ENCODE measurements at regions not wholly inside any gene's neighbourhood (a gene's known extent, or its start where the extent isn't known, plus 50 kb on each side); places are given as distances from the start of the nearest gene placed in this dataset.

DNA sequence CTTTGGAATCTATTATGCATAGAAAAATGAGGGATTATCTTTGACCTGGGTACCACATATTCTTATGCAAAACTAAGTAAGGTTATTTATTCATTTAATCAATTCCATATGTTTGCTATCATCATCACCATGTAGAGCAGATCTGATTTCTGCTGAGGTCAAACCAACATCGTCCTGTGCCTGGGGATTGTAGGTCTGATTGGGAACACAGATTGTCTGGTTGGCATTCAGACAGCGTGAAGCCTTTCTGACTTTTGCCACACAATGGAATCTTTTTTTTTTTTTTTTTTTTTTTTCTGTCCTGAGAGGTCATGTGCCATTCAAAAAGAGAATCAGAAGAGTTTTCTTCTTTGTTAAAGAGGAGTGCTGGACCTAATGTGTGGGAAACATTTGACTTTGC lies 142.9 kb downstream of the RAB11FIP2 start:
- in situ Hi-C loops (cut with HindIII; ENCODE audit: low sequenced_read_pairs) = no loop called here

GRCh38 chr10:117905404-117905803 lies 141.3 kb downstream of the RAB11FIP2 start:
- in situ Hi-C loops (cut with HindIII; ENCODE audit: low sequenced_read_pairs) = no loop called here

DNA sequence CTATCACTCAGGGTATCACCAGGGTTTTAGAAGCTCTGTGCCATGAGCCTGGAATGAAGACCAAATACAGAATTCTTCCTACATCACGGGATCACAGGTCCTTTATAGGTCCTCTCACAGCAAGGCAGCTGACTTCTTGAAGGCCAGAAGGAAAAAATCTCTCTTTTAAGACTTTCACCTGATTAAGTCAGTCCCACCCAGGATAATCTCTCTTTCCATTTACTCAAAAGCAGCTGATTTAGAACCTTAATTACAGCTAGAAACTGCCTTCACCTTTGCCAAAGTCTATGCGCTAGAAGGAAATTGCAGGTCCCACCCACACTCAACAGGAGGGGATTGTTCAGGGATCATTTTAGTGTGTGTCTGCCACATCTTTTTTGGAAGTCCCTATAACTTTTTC lies 135.1 kb downstream of the RAB11FIP2 start:
- in situ Hi-C loops (cut with HindIII; ENCODE audit: low sequenced_read_pairs) = no loop called here

DNA sequence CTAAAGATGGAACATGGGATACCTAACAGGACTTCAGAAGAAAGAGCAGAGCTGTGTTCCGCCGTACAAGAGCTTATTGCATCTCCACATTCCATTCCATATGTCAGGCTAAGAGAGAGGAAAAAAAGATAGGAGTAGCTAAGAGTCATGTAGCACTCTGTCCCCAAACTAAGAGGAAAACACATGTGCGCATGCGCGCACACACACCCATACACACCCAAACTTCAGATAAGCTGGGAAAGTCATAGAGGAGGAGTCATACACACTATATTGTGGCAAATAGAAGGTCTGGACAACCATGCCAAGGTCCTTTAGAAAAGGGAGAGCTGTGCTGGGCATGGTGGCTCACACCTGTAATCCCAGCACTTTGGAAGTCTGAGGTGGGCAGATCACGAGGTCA lies 132.4 kb downstream of the RAB11FIP2 start:
- in situ Hi-C loops (cut with HindIII; ENCODE audit: low sequenced_read_pairs) = no loop called here

DNA sequence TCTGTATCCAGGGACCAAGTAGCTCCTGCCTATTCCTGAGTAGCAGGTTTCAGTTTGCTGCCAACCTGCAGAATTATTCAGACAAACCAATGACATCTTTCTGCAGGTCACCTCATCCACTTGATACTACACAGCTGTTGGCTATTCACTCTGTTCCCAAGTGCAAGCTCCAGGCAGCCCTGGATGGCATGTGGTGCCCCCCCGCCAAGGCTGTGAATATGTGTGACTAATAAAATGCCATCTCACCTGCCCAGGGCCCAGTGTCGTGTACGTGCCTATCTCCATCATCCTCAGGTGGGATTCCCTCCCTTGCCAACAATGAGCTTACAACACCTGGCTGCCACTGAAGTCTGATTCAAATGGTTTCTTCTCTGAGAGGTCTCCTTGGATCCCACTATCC lies 125.8 kb downstream of the RAB11FIP2 start:
- in situ Hi-C loops (cut with HindIII; ENCODE audit: low sequenced_read_pairs) = no loop called here

DNA sequence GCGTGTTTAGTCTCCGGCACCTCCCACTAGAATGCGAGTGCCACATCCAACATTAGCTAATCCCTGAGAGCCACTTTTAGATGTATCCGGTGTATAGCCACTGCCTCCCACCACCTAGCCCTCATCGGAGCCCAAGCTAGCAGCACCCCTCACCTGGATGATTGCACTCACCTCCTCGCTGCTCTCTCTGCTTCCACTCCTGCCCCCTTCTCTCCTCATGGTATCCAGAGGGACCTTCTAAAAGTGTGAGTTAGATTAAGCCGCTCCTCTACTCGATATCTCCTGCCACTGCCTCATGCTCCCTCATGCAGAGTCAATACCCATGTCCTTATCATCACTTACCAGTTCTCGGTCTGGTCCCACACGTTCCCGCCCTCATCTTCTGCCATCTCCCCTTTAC lies 125.3 kb downstream of the RAB11FIP2 start:
- in situ Hi-C loops (cut with HindIII; ENCODE audit: low sequenced_read_pairs) = no loop called here

DNA sequence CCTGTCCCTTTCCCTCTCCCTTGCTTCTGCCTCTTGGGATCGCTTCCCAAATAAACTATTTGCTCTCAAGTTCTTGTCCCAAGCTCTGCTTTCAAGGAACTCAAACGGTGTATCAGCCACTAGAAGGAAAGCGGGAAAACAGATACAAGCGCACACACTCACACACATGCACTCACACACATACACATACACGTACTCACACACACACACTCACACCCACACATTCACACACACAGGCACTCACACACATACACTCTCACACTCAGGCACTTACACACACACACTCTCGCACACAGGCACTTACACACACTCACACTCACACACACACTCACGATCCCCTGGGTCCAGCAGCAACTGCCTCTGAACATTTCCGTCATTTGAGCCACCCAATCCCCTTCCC lies 121.9 kb downstream of the RAB11FIP2 start:
- in situ Hi-C loops (cut with HindIII; ENCODE audit: low sequenced_read_pairs) = no loop called here

GRCh38 chr10:117925369-117925768 lies 121.4 kb downstream of the RAB11FIP2 start:
- in situ Hi-C loops (cut with HindIII; ENCODE audit: low sequenced_read_pairs) = no loop called here

DNA sequence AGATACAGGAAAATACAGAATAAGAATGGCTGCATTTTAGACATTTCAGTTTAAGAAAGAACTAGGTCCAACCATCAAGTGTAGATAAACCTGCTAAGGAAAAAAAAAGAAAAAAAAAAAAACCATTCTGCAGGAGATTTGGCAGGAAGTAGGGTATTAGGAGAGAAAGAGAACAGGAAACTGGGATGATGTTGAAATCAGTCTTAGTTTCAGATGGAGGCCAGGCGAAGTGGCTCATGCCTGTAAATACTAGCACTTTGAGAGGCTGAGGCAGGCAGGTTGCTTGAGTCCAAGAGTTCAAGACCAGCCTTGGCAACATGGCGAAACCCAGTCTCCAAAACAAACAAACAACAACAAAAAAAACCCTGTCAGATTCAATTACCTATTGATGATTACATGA lies 120.2 kb downstream of the RAB11FIP2 start:
- in situ Hi-C loops (cut with HindIII; ENCODE audit: low sequenced_read_pairs) = no loop called here

GRCh38 chr10:117927332-117927731 lies 119.4 kb downstream of the RAB11FIP2 start:
- in situ Hi-C loops (cut with HindIII; ENCODE audit: low sequenced_read_pairs) = no loop called here

- in situ Hi-C loops (cut with HindIII; ENCODE audit: low sequenced_read_pairs) = no loop called here
Observed at GRCh38 chr10:117927871-117928270, 118.9 kb downstream of the RAB11FIP2 start.

- in situ Hi-C loops (cut with HindIII; ENCODE audit: low sequenced_read_pairs) = no loop called here
Observed at GRCh38 chr10:117928281-117928680, 118.5 kb downstream of the RAB11FIP2 start.

- in situ Hi-C loops (cut with HindIII; ENCODE audit: low sequenced_read_pairs) = no loop called here
Observed at GRCh38 chr10:117928741-117929140, 118.0 kb downstream of the RAB11FIP2 start.

DNA sequence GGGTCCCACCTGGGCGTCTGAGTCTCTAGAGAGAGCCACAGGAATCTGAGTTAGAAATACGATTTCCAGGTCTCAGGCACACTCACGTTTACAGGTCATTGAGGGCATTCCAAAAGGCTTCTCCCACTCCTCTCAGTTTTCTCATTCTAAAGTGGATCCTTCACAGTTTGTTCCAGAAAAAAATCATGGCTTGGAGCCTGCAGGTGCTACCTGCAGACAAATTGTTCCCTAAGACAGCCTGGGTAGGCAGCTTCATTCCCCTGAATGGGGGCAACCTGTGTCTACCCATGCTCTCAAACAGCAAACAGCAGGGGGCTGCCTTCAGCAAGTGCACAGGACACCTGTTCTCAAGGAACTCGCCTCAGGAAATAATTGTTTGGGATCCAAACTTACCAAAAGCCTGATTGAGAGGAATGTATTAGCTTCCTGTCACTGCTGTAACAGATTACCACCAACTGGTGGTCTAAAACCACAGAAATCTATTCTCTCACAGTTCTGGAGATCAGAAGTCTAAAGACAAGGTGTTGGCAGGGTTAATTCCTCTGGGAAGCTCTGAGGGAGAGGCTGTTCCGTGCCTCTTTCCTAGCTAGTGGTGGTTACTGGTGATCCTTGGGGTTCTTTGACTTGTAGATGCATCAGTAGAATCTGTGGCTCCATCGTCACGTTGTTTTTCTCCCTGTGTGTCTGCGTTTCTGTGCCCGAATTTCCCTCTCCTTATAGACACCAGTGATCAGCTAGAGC lies 117.2 kb downstream of the RAB11FIP2 start:
- in situ Hi-C loops (cut with HindIII; ENCODE audit: low sequenced_read_pairs) = no loop called here

- in situ Hi-C loops (cut with HindIII; ENCODE audit: low sequenced_read_pairs) = no loop called here
Observed at GRCh38 chr10:117931078-117931477, 115.7 kb downstream of the RAB11FIP2 start.

DNA sequence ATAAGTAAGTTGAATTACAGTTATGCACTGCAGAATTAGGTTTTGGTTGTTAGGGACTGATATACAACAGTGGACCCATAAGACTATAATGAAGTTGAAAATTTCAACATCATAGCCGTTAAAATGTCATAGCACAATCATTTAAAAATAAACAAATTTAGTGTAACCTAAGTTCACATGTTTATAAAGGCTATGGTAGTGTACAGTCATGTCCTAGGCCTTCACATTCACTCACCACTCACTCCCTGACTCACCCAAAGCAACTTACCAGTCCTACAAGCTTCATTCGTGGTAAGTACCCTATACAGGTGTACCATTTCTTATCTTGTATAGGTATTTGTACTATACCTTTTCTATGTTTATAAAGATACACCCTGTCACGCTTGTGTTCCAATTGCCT lies 113.7 kb downstream of the RAB11FIP2 start:
- in situ Hi-C loops (cut with HindIII; ENCODE audit: low sequenced_read_pairs) = no loop called here

DNA sequence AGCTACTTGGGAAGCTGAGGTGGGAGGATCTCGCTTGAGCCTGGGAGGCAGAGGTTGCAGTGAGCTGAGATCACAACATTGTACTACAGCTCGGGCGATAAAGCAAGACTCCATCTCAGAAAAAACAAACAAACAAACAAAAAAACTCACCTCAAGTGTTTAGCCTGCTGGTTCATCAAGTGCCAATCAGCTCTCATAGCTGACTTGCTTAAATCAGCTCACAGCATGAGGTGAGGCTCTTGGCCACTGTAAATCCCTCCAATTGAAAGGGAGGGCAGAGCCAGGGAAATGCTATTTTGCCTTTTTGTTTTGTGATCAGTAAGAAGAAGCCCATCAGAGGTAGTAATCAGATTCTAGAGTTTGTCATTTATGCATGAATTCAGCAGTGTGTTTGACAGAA lies 112.3 kb downstream of the RAB11FIP2 start:
- in situ Hi-C loops (cut with HindIII; ENCODE audit: low sequenced_read_pairs) = no loop called here

DNA sequence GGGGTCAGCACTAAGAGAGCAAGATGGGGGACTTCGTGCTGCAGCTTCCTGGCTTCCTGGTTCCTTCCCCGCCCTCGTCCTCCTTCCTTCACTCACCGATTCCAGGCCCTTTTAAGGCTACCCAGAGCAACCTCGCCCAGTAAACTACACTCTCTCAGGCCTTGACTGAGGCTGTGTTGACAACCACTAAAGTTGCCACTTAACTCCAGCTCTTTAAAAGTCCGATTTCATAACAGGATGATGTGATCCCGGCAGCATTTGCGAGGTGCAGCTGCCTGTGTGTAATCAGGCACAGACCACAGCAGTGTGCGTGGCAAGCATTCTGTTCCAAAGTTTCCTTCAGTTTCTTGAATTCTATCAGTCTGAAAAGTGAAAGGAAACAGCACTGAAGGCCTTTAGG lies 110.6 kb downstream of the RAB11FIP2 start:
- in situ Hi-C loops (cut with HindIII; ENCODE audit: low sequenced_read_pairs) = no loop called here

DNA sequence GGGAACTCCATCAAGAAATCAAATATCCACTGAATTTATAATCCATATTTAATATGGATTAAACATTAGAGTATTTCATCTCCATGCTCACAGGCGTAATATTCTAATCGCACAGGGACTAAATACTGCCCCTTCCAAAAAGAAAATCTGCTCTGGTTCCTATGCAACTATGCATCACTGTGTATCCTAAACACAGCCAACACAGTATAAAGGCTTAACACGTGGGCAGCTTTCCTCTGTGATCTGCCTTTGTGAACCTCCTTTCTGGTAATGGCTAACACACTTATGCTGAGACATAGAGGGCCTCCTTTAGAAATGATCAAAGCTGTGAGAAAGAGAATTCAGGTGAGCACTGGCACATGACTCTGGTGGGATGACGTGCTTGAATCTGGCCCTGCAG lies 110.2 kb downstream of the RAB11FIP2 start:
- in situ Hi-C loops (cut with HindIII; ENCODE audit: low sequenced_read_pairs) = no loop called here

DNA sequence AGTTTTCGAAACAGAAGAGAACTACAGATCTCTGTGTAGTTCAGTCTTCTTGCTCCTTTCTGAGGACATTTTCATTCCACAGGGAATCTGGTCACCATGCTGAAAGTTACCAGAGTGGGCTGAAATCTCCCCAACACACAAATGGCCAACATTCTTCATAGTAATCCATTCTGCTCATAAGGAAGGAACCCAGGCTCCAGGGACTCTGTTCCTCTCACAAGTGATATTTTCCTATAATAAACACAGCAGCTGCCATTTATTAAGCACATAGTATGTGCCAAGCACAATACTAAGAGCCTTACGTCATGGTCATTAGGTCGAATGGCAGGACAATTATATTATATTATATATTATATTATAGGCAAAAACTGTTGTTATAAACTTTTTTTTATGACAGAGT lies 109.8 kb downstream of the RAB11FIP2 start:
- in situ Hi-C loops (cut with HindIII; ENCODE audit: low sequenced_read_pairs) = no loop called here

DNA sequence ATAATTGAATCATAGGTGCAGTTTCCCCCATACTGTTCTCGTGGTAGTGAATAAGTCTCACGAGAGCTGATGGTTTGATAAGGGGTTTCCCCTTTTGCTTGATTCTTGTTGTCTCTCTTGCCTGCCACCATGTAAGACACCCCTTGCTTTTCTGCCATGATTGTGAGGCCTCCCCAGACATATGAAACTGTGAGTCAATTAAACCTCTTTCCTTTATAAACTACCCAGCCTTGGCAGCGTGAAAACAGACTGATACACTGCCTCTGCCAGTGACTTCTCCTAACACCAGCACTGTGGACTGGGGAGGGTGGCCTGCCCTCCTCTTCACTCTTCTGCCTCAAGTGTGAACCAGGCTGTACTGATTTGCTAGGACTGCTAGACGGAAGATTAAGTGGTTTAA lies 108.6 kb downstream of the RAB11FIP2 start:
- in situ Hi-C loops (cut with HindIII; ENCODE audit: low sequenced_read_pairs) = no loop called here

DNA sequence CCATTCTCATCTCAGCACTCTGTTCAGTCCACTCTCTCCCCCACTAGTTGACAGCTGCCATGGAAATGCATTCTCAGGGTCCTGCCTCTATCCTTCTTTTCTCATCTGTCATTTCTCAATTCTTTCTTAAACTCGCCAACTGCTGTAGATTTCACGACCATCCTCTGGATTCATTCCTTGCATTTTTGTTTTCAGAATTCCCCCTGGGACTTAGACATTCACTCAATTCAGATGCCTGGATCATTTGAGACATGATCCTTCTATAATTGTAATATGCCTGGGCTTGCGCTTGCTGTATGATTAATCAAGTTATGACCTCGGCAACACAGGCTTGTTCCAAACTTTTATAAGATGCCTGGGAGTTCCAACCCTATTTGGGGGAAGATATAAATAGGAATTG lies 104.5 kb downstream of the RAB11FIP2 start:
- in situ Hi-C loops (cut with HindIII; ENCODE audit: low sequenced_read_pairs) = no loop called here

Data from endothelial cell of hepatic sinusoid (primary cell).